Esophagus muscularis mucosa (tissue), 3 donors: ENCODE measurements at regions not wholly inside any gene's neighbourhood (a gene's known extent, or its start where the extent isn't known, plus 50 kb on each side); places are given as distances from the start of the nearest gene placed in this dataset.

ENCODE experiments used
- CTCF ChIP-seq, 3 experiments: fragments of 200-600 bp in 2 of 3; fragments of 450-650 bp in 1 of 3; sonication (generic) in 2 of 3; IDR thresholded peaks; one replicate each; pipeline ENCODE4 v1.5.1; 2017 to 2019; ENCODE audit warnings: antibody characterized with exemption in 3 of 3, mild to moderate bottlenecking in 2 of 3, moderate library complexity in 1 of 3
- POLR2A ChIP-seq: fragments of 450-650 bp; IDR thresholded peaks from one replicate; pipeline ENCODE4 v1.6.1; 2017; ENCODE audit warnings: antibody characterized with exemption, moderate library complexity, mild to moderate bottlenecking, low read depth

DNA sequence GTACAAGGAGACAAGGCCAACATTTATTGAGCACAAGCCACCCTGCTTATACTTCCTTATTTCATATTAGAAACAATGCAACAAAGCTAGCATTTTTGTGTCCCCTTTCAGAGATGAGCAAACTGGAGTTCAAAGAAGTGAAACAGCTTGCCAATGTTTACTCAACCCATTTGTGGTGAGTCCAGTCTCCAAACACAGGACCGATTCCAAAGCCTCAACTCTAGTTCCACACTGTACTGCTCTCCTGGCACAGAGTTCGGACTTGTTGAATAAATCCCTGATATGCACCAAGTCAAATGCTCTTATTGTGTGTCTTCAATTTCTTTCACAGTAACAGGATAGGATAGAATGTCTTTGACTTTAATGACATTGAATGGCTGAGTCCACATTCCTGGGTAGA is 604.8 kb upstream of the BRINP1 start:
- TF ChIP-seq CTCF (IDR thresholded peaks at IDR 0.05) (no peak), POLR2A (no peak)
